ENCODE measurements at regions not wholly inside any gene's neighbourhood (a gene's known extent, or its start where the extent isn't known, plus 50 kb on each side); places are given as distances from the start of the nearest gene placed in this dataset.
"Not testable (repeated sequence)": the region's sequence is repeated elsewhere in the genome, so short reads cannot be mapped to it uniquely, and the experiment has no call there.

DNA sequence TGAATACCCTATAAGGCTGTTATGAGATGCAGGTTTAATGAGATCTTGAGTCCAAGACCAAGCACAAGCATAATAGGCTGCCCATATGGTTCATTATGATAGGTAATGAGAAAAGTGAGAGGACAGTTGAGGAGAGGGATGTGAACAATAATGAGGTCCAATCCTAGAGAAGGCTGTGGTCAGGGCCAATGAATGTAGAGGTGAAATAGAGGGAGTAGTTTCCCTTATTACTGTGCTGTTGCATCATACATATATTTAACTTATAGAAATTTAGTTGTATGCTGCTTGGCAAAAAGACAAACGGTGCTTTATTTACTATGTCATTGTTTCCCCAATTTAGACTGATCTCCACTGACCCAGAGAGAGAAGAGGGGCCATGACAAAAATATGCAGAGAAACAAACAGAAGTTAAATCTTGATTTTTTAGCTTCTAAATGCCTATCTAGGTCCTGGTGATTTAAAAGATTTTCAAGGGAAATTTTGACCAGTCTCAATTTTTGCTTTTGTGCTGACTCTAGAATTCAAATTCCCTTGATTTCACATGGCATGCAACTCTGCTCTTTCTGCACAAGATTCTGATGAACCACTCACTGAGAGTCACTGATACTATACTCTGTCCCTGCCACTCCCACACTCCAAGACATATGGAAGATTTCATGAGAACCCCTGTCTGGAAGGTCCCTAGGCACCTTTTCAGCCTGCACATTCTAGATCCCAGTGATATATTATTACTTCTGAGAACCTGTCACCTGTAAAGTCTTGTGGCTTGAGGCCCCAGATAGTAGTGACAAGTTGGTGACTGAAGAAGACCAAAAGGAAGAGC lies 159.7 kb downstream of the VSIG4 start:
- no peak for DNase-seq (ENCODE audit: low read depth)
- TF ChIP-seq, protein P1, sequence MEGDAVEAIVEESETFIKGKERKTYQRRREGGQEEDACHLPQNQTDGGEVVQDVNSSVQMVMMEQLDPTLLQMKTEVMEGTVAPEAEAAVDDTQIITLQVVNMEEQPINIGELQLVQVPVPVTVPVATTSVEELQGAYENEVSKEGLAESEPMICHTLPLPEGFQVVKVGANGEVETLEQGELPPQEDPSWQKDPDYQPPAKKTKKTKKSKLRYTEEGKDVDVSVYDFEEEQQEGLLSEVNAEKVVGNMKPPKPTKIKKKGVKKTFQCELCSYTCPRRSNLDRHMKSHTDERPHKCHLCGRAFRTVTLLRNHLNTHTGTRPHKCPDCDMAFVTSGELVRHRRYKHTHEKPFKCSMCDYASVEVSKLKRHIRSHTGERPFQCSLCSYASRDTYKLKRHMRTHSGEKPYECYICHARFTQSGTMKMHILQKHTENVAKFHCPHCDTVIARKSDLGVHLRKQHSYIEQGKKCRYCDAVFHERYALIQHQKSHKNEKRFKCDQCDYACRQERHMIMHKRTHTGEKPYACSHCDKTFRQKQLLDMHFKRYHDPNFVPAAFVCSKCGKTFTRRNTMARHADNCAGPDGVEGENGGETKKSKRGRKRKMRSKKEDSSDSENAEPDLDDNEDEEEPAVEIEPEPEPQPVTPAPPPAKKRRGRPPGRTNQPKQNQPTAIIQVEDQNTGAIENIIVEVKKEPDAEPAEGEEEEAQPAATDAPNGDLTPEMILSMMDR (IDR thresholded peaks at IDR 0.05; ENCODE audit: insufficient read depth, low read depth, low read length, missing control alignments), result no peak

DNA sequence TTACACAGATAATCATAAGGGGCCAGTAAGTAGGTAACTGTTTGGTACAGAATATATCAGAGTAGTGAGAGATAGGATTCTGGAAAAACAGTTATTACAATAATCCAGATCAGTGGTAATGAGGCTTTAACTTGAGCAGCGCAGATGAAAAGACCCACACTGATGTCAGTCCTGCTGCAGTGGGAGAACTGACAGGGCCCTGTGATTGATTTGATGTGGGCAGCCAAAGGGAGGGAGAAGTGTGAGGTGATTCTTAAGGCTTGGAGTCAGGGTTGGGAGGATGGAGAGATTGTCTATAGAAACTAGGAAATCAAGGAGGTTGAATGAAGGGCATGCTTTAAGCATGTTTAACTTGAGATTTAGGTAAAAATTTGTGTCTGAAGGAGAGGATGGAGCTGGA lies 161.4 kb downstream of the VSIG4 start:
- TF ChIP-seq, protein P1 (IDR thresholded peaks at IDR 0.05; ENCODE audit: insufficient read depth, low read depth, low read length, missing control alignments), result no peak
- DNase-seq (ENCODE audit: low read depth), result no peak
- H3K4me3 ChIP-seq (ENCODE audit: low read depth, low read length), result no peak overlapping the region

More for the DNA sequence above, 159.7 kb downstream of the VSIG4 start:
- no peak overlapping the region for H3K4me3 ChIP-seq (ENCODE audit: low read depth, low read length)

DNA sequence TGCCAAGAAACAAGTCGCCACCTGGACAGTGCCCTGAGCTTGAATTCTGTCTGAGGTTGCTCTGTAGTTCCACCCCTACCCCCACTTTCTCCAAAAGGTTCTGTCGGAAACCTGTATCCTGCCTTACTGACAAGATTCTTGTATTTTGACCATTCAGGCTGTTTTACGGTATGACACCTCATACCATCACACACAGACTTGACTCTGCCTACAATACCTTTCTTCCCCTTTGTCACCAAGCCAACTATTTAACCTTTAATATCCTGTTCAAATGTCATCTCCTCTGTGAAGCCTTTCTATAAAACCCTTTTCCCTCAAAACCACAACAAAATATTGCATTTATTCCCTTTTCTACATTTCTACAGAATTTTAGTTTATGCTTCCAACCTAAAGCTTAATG lies 161.9 kb downstream of the VSIG4 start:
- TF ChIP-seq, protein P1 (IDR thresholded peaks at IDR 0.05; ENCODE audit: insufficient read depth, low read depth, low read length, missing control alignments), result no peak
- no peak for DNase-seq (ENCODE audit: low read depth)

DNA sequence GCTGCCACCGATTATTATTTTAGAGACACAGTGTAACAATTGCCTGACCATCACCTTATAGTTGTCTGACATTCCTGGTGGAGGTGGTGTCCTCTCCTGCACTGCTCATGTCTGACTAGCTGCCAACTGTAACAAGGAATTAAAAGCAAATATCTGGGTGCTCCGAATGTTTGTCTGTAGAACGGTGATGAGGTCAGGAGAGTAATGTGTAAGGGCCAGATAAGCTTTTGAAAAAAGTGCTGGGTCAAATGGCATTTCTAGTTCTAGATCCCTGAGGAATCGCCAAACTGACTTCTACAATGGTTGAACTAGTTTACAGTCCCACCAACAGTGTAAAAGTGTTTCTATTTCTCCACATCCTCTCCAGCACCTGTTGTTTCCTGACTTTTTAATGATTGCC lies 164.3 kb downstream of the VSIG4 start:
- not testable (repeated sequence) for DNase-seq (ENCODE audit: low read depth); H3K4me3 ChIP-seq (ENCODE audit: low read depth, low read length)

More for the DNA sequence above, 161.9 kb downstream of the VSIG4 start:
- no peak overlapping the region for H3K4me3 ChIP-seq (ENCODE audit: low read depth, low read length)

DNA sequence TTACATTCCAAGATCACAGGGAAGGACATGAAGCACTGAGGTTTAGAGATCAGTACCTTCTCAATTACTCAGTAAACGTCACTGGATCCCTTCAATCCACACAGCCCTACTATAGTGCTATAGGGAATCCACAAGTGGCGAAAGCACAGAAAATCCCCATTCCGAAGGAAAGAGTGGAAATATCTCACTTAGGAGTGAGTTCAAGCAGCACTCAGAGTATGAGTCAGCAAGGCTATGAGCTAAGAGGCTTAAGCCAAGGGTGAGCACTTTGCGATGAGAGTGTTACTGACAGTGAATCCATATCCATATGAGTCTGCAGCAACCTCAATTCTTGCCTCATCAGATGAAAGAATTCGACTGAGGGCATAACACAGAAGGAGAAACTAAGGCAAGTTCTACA lies 165.1 kb downstream of the VSIG4 start:
- DNase-seq (ENCODE audit: low read depth), result no peak
- TF ChIP-seq, protein P1 (IDR thresholded peaks at IDR 0.05; ENCODE audit: insufficient read depth, low read depth, low read length, missing control alignments), result no peak
- H3K4me3 ChIP-seq (ENCODE audit: low read depth, low read length), result no peak overlapping the region

DNA sequence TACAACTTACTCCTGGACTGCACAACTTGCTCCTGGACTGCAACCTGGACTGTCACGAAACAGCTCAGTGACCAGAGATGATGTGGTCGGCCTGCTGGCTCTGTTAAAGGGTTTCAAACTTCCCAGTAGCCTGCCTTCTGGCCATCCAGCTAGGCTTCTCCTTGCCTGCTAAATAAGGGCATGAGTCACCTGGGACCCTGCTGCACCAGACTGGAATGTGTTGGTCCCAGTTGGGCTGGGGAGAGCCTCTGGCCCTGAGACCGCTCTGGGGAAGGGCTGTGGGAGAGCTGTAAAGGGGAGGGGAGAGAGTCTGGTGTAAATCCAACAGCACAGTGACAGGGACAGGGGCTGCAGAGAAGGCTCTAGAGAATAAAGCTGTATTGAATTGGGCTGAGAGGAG lies 165.8 kb downstream of the VSIG4 start:
- no peak overlapping the region for H3K4me3 ChIP-seq (ENCODE audit: low read depth, low read length)
- DNase-seq (ENCODE audit: low read depth), result no peak
- TF ChIP-seq, protein P1 (IDR thresholded peaks at IDR 0.05; ENCODE audit: insufficient read depth, low read depth, low read length, missing control alignments), result no peak

DNA sequence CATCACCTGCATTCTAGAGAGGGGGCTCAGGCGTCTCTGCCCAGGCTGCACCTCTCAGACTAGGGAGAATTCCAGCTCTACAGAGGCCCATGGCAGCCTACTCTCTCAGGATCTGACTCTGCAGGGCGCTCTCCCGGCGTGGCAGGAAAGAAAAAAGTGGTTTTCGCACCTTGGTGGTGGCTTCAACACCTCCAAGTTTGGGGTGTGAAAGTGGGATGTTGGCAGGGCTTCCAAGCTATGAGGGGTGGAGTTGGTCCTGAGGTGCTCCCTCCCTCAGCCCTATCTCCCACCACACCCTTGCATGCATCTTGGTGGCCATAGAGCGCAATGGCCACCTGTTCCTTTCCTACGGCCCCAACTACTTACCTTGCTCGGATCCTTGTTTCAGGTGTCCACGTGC lies 166.5 kb downstream of the VSIG4 start:
- no peak for DNase-seq (ENCODE audit: low read depth)
- H3K4me3 ChIP-seq (ENCODE audit: low read depth, low read length), result no peak overlapping the region
- TF ChIP-seq, protein P1 (IDR thresholded peaks at IDR 0.05; ENCODE audit: insufficient read depth, low read depth, low read length, missing control alignments), result no peak
